A673 (cell line): ENCODE measurements at regions not wholly inside any gene's neighbourhood (a gene's known extent, or its start where the extent isn't known, plus 50 kb on each side); places are given as distances from the start of the nearest gene placed in this dataset.

ENCODE experiments used
- BruUV-seq: library from RNA; stranded (reverse); fragments of 400-500 nt; replicated peaks from 2 replicates; lab custom pipeline; 2021; lab: Mats Ljungman, UMichigan
- CTCF ChIA-PET: fragments of 300-600 bp; sonication (Branson Sonifier 250); formaldehyde crosslinking; loops from one replicate; lab custom pipeline; 2022; ENCODE audit warnings: antibody characterized with exemption; lab: Charles Lee
- POLR2A ChIA-PET: fragments of 300-600 bp; sonication (Branson Sonifier 250); formaldehyde crosslinking; loops from one replicate; lab custom pipeline; 2022; ENCODE audit warnings: antibody characterized with exemption; ENCODE audit not compliant: low non-redundant PET; lab: Charles Lee
- DNase-seq: peaks from one replicate; pipeline ENCODE4 v3.0.0-alpha.2; 2015; ENCODE audit warnings: low spot score
- H3K27ac ChIP-seq: fragments of 200-600 bp; sonication (generic); 2 replicates; pipeline ENCODE4 v1.5.1; 2016; ENCODE audit warnings: mixed run types, low read depth, mild to moderate bottlenecking, mixed read lengths, antibody characterized with exemption, low read length; ENCODE audit not compliant: poor library complexity, severe bottlenecking
- H3K27me3 ChIP-seq: fragments of 200-600 bp; sonication (generic); replicated peaks from 2 replicates; pipeline ENCODE4 v1.6.1; 2017; ENCODE audit warnings: mixed run types, low read depth, mild to moderate bottlenecking, mixed read lengths, antibody characterized with exemption, low read length; ENCODE audit not compliant: insufficient read depth, poor library complexity
- H3K36me3 ChIP-seq: fragments of 200-600 bp; sonication (generic); 2 replicates; pipeline ENCODE4 v1.6.1; 2016; ENCODE audit warnings: mixed run types, mild to moderate bottlenecking, mixed read lengths, antibody characterized with exemption, low read length; ENCODE audit not compliant: insufficient read depth, poor library complexity, severe bottlenecking
- H3K4me1 ChIP-seq: fragments of 200-600 bp; sonication (generic); 2 replicates; pipeline ENCODE4 v1.6.1; 2017; ENCODE audit warnings: mixed run types, mild to moderate bottlenecking, mixed read lengths, antibody characterized with exemption, low read length; ENCODE audit not compliant: insufficient read depth, poor library complexity, severe bottlenecking
- H3K4me3 ChIP-seq: fragments of 200-600 bp; sonication (generic); 2 replicates; pipeline ENCODE4 v1.5.1; 2016; ENCODE audit warnings: low read depth, mixed run types, mild to moderate bottlenecking, mixed read lengths, low read length; ENCODE audit not compliant: poor library complexity, severe bottlenecking
- H3K9me3 ChIP-seq: fragments of 200-600 bp; sonication (generic); 2 replicates; pipeline ENCODE4 v1.6.1; 2016; ENCODE audit warnings: mixed run types, low read depth, mild to moderate bottlenecking, mixed read lengths, antibody characterized with exemption, low read length; ENCODE audit not compliant: poor library complexity, severe bottlenecking
- CTCF ChIP-seq: fragments of 300-800, 200-600 bp; sonication (generic); conservative IDR thresholded peaks from 2 replicates; pipeline ENCODE4 v1.5.1; 2017; ENCODE audit warnings: low read depth, mild to moderate bottlenecking, antibody characterized with exemption, low read length, moderate library complexity, mixed read lengths
- EZH2 ChIP-seq: fragments of 200-600 bp; sonication (generic); IDR thresholded peaks from 2 replicates; pipeline ENCODE4 v1.6.1; 2017; ENCODE audit warnings: borderline replicate concordance, low read depth, mild to moderate bottlenecking, mixed read lengths, antibody characterized with exemption, low read length; ENCODE audit not compliant: poor library complexity, severe bottlenecking
- intact Hi-C: fragments of 100-400 bp; cut with micrococcal nuclease; formaldehyde crosslinking; loops from one replicate; pipeline ENCODE4 v1.10.0; 2022; ENCODE audit not compliant: unreplicated experiment

GRCh38 chr11:101686514-101686913 is 102.7 kb upstream of the TRPC6 start:
- Histone ChIP-seq H3K4me1 (no peaks in the 10 kb centered on the region), H3K27ac (no peak overlapping the region), H3K9me3 (no peaks in the 10 kb centered on the region), H3K36me3 (no peaks in the 10 kb centered on the region), H3K27me3 (no peaks in the 10 kb centered on the region), H3K4me3 (no peak overlapping the region)
- intact Hi-C loops, result no loop called here
- ChIA-PET POLR2A (no interaction called here), CTCF (no interaction called here)
- BruUV-seq, result no TSS peak
- no peak for TF ChIP-seq EZH2
- TF ChIP-seq CTCF, result no peak
- DNase-seq, result peak; percentile 46

GRCh38 chr11:101668236-101668635 is 84.4 kb upstream of the TRPC6 start:
- no peaks in the 10 kb centered on the region for H3K4me1 ChIP-seq
- BruUV-seq, result no TSS peak
- DNase-seq, result no peak
- H3K9me3 ChIP-seq, result no peaks in the 10 kb centered on the region
- TF ChIP-seq CTCF (no peak), EZH2 (no peak)
- POLR2A ChIA-PET, result no interaction called here
- H3K27ac ChIP-seq, result no peak overlapping the region
- intact Hi-C loops, result no loop called here
- CTCF ChIA-PET, result no interaction called here
- H3K4me3 ChIP-seq, result no peak overlapping the region
- H3K36me3 ChIP-seq, result no peaks in the 10 kb centered on the region
- no peaks in the 10 kb centered on the region for H3K27me3 ChIP-seq

GRCh38 chr11:101666916-101667315 is 83.1 kb upstream of the TRPC6 start:
- Histone ChIP-seq H3K4me1 (no peaks in the 10 kb centered on the region), H3K9me3 (no peaks in the 10 kb centered on the region), H3K36me3 (no peaks in the 10 kb centered on the region), H3K27ac (no peak overlapping the region), H3K27me3 (no peaks in the 10 kb centered on the region), H3K4me3 (no peak overlapping the region)
- CTCF ChIA-PET, result no interaction called here
- POLR2A ChIA-PET, result no interaction called here
- no peak for DNase-seq
- BruUV-seq, result no TSS peak
- intact Hi-C loops, result no loop called here
- no peak for TF ChIP-seq CTCF
- TF ChIP-seq EZH2, result no peak
